GM18873 (cell line): ENCODE measurements at regions not wholly inside any gene's neighbourhood (a gene's known extent, or its start where the extent isn't known, plus 50 kb on each side); places are given as distances from the start of the nearest gene placed in this dataset.

Experiments
- ATAC-seq: cut with Tn5 transposase; IDR thresholded peaks from one replicate; pipeline ENCODE4 v1.9.1; 2021; ENCODE audit warnings: mild to moderate bottlenecking, moderate library complexity, moderate number of reproducible peaks; ENCODE audit not compliant: unreplicated experiment, low FRiP score

DNA sequence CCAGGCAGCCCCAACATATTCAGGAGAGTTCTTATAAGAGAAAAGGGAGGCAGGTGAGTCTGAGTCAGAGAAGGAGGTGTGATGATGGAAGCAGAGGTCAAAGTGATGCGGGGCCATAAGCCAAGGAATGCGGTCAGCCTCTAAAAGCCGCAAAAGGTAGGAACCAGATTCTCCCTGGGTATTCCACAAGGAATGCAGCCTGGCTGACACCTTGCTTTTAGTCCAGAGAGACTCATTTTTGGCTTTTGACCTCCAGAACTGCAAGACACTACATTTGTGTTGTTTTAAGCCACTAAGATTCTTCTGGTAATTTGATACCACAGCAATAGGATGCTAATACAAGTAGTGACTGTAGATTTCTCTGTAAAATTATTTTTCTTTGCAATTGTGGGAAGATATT, 151.5 kb upstream of the EEPD1 start:
- ATAC-seq = no peak

DNA sequence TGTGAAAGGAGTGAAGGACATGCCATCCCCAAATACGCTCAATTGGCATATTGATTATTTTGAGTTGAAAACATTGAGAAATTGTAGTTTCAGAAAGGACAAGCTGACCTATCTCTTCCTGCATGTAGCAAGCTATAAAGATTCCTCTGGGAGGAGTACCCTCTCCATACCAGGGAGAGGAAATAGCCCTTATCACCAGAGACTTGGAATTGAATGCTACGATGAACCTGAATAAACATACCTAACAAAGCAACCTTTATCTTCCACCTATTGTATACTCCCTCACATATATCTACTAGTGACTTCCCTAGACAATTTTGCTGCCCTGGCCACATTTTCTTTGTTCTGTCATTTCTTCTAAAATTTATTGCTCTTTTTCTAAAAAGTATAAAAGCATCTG, 150.2 kb upstream of the EEPD1 start:
- no peak for ATAC-seq

DNA sequence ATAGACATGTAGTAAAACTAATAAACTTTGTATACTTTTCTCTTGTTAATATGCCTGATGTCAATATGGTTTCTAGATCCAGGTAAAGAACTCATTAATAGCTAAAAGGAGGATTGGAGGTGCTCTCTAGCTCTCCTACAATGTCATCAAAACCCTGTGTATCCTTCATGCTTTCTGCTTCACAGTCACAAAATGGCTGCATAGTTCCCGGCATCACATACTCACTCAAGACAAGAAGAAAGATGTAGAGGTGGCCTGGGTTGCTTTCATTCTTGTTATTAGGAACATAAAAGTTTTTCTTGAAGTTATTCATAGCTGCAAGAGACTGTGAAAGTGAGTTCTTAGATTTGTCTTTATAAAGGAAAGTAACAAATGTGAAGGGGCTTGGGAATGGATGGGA, 149.7 kb upstream of the EEPD1 start:
- no peak for ATAC-seq

DNA sequence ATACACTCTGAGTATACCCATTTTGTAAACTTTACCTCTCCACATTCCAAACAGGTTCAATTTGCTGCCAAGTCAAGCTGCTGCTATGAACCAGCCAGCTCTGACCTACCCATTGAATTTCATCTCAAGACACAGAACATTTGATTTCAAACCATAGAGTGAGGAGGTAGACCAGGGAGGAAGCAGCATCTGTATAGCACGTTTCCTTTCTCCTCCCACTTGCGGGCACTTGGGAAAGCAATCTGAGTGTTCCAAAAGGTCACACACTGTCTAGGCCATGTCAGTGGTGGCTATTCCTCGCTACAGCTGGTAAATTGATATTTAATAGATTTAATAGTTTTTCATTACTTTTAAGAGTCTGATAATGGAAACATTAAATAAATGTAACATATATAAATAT, 147.8 kb upstream of the EEPD1 start:
- ATAC-seq = no peak

- no peak for ATAC-seq
Measured at GRCh38 chr7:36005876-36006275, 147.2 kb upstream of the EEPD1 start.

DNA sequence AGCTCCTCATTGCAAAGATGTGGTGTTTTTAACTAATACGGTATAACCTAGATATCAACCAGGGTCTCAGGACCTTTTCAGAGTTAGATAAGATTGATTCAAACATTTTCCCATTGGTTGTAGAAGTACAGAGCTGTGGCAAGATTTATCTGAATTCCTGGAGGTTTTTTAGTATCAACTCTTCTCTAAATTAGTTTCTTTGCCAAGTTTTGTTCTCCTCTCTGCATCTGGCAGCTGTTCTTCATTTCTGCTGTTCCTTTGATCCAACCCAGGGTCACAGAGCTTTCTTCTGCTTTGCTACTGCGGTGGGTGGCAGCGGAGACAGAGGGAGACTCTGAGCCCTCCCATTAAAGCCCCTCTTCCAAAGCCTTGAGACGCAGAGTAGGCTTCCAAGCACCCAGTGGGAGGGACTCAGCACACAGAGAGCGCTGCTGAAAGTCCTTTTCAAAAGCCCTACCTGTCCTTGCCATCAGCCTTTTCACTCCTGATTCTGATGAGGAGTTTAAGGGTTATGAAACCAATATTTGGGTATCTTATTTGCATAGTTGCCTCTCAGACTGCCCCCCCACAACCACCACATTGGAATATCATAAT, 146.3 kb upstream of the EEPD1 start:
- ATAC-seq = no peak

DNA sequence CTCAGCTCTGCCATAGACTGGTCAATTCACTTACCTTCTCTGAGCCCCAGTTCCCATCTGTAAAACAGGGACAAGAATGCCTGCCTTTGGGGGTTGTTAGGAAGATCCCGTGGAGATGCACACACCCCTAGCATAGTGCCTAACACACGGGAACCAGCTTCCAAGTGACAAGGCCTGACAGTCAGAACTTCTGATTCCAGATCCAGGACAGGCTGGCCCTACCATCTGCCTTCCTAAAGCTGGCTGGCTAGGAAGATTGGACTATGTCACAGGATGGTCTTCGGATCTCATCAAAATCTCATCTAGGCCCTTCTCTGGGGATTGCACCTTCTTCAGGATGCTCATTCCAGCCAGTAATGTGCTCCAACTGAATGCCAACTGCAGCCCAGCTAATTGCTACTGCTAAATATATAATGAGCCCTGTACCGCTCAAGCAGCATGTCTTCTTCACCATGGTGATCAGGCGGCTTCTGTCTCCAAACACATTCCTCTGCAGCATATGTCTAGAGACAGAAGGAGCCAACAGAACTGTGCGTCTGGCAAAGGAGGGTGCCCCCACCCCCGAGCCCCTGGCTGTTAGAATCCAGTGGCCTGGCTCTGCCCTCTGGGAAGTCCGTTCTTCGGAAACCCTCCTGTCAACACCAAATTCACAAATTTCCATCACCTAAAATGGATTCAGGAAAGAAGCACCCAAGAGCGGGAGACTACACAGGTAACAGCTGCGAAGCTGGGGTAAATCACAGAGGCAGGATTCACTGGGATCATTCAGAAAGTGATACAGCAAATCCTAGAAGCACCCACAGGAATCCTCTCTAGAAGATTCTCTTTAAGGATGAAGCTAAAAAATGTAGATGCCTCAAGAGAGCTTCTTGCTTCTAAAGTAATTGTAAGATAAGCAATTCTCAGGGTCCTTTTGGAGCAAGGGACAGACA, 142.1 kb upstream of the EEPD1 start:
- ATAC-seq = no peak

DNA sequence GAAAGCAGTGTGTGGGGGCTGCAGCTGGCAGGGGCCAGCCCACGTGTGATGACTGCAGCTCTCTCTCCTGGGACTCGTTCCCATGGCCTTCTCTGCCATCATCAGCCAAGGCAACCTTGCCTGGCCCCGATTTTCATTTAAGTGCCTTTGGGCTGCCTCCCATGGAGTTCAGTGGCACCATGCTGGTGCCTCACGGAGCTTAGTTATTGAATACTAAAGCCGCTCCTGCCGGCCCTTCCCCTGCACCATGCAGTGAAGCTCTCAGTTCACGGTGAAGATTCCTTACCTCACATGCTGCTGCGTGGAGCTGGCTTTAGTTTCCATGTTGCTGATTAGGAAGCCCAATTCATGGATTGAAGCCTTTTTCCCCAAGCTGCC, 141.5 kb upstream of the EEPD1 start:
- ATAC-seq = no peak

GRCh38 chr7:36013246-36014014, 139.6 kb upstream of the EEPD1 start:
- no peak for ATAC-seq

GRCh38 chr7:36014961-36015360, 138.1 kb upstream of the EEPD1 start:
- no peak for ATAC-seq

DNA sequence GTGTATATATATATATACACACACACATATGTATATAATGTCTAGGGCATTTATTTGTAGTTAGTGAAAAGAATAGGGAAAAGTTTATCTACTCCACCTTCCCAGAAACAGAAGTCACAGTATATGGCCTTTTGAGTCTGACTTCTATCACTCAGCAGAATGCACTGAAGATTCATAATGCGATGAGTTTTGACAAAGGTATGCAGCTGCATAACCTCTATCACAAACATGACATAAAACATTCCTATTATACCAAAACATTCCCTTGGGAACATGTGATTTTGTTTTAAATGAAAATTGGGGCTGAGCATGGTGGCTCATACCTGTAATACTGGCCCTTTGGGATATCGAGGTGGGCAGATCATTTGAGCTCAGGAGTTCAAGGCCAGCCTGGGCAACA, 137.3 kb upstream of the EEPD1 start:
- ATAC-seq = no peak

DNA sequence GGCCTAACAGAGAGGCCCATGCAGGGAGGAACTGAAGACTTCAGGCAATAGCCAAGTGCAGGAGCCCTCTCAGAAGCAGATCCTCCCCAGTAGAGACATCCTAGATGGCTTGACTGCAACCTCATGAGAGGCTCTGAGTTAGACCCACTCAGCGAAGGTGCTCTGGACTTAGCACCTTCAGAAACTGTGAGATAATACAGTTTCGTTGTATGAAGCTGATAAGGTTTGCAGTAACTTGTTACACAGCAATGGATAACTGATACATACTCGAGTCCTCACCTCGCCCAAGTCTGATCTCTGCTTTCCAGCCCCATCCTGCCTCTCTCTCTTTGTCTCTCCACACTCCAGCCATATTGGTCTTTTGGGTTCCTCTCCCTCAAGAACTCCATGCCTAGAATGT, 136.4 kb upstream of the EEPD1 start:
- ATAC-seq = no peak

DNA sequence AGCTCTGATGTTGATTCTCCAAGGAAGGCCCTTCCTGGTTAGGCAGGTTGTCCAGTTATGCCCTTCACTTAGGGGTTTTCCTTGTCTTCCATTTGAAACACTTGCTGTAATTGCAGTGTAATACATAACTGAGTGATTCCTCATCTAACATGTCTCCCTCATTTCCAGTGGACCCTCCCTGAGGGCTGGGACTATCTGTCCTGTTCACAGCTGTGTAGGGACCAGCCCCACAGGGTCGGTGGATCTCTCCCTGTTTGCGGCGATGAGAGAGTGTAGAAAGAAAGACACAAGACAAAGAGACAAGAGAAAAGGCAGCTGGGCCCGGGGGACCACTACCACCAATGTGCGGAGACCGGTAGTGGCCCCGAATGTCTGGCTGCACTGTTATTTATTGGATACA, 135.9 kb upstream of the EEPD1 start:
- no peak for ATAC-seq

- no peak for ATAC-seq
Measured at GRCh38 chr7:36018816-36019484, 134.1 kb upstream of the EEPD1 start.

GRCh38 chr7:36019538-36019937, 133.5 kb upstream of the EEPD1 start:
- ATAC-seq = no peak

DNA sequence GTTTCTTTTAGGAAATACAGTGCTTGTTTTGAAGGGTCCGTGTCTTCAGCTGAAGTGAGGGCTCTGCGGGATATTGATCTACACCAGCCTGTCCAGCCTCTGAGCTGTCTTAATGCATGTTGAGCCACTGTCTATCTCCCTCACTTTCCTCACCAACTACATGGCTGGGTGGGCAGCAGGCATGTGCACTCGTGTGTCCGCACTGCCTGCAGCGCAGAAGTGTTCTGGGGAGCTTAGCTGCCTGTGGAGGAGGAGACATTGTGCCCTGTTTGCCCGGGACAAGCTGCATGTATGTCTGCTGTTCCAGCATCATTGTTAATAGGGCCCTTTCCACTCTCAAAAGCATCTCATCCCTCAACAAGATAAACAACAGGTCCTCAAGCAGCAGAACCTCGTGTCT, 133.1 kb upstream of the EEPD1 start:
- ATAC-seq = no peak

DNA sequence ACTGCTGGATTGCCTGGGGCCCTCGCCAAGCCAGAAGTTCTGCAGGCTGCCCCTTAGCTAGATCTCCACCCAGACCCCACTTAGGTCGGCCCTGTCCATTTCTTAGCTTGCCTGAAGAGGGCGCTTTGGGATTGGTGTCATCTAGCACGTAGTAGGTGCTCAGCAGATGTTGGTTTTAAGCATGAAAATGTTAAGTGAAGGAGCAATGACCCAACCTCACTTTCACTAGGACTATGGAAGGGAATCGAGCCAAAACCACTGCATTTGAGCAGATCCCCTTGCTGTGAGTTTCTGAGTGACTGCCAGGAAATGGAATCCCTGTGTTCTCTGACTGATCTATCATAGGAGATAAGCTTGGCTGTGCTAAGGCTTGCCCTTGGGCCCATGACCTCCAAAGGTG, 131.7 kb upstream of the EEPD1 start:
- no peak for ATAC-seq

DNA sequence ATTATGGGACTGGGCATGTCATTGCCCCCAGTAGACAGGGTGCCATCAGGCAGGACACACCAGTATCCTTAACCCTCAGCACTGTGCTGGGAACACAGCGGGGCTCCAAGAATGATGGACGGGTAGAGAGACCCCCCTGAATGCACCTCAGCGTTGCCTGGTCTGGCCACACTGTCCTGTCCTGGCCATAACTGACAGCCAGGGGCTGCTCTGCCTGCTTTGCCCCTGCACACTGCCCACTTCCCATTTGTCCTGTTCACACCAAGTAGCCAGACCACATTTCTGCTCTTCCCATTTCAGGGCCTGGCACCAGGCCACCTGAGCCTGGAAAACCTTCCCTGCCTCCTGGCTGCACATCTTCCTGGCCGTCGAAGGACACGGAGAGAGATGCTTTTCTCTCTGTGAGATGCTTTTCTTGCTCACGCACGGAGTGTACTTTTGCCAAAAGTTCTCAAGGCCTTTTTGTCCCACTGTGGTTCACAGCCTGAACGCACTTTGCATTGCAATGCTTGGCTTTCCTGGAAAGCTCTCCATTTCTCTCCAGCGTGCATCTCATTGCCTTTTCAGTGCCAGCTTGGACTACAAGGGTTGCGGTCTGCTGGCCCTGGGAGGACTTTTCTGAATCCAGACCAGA, 131.0 kb upstream of the EEPD1 start:
- ATAC-seq = no peak

DNA sequence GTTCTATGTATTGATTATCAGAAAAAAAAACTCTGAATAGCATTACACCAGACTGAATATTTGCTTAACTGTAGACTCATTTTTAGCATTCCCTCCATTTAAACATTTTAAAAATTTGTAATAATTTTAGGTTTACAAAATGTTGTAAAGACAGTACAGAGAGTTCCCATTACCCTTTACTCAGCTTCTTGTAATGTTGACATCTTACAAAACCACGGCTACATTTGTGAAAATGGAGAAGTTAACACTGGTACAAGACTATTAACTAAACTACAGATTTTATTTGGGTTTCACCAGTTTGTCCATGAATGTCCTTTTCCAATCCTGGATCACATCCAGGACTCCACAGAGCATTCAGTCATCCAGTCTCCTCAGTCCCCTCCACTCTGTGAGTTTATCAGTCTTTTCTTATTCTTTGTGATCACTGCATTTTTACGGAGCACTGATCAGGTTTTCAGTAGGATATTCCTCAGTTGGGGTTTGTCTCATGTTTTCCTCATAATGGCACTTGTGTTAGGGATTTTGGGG, 130.0 kb upstream of the EEPD1 start:
- ATAC-seq = no peak

DNA sequence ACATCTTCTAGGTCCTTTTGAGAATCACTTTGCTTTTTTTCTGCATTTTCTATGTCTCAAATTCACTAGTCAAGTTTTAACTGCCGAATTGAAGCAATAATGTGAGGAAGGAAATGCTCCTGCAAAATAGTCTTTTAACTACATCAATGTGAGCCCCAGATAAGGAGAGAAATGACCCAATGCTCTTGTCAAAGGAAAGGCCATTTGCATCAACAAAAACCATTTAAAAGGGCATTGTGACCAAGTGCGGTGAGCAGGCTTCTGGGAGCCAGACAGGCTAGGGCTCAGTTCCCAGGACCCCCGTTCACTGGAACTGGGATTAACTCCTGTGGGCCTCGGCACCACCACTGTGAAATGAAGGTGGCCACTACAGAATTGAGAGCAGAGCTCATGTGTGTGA, 127.9 kb upstream of the EEPD1 start:
- ATAC-seq = no peak
